NCI-H748 treated with DMSO at 0.1 percent for 48 hours (cell line): ENCODE measurements at regions not wholly inside any gene's neighbourhood (a gene's known extent, or its start where the extent isn't known, plus 50 kb on each side); places are given as distances from the start of the nearest gene placed in this dataset.

Source experiments
- DNase-seq: peaks from one replicate; lab custom pipeline; 2025; lab: John Stamatoyannopoulos, UW

GRCh38 chr5:74152625-74153254, 487.8 kb downstream of the ENC1 start:
- no peak for DNase-seq

- DNase-seq, result no peak
Measured at GRCh38 chr5:74152136-74152535, 488.4 kb downstream of the ENC1 start.

- DNase-seq, result no peak
Measured at GRCh38 chr5:74149395-74149794, 491.1 kb downstream of the ENC1 start.

- DNase-seq, result no peak
Measured at GRCh38 chr5:74148321-74148720, 492.2 kb downstream of the ENC1 start.

GRCh38 chr5:74146796-74147195, 493.7 kb downstream of the ENC1 start:
- DNase-seq, result no peak

GRCh38 chr5:74145951-74146350, 494.6 kb downstream of the ENC1 start:
- DNase-seq, result no peak

GRCh38 chr5:74143721-74144330, 496.7 kb downstream of the ENC1 start:
- no peak for DNase-seq

- DNase-seq, result no peak
Measured at GRCh38 chr5:74143151-74143550, 497.4 kb downstream of the ENC1 start.

GRCh38 chr5:74141053-74141452, 499.5 kb downstream of the ENC1 start:
- no peak for DNase-seq

- DNase-seq, result no peak
Measured at GRCh38 chr5:74140409-74140808, 500.1 kb downstream of the ENC1 start.

GRCh38 chr5:74139589-74139988, 500.9 kb downstream of the ENC1 start:
- no peak for DNase-seq

- no peak for DNase-seq
Measured at GRCh38 chr5:74138721-74139120, 501.8 kb downstream of the ENC1 start.

- DNase-seq, result no peak
Measured at GRCh38 chr5:74136276-74136825, 504.2 kb downstream of the ENC1 start.

GRCh38 chr5:74135033-74135432, 505.5 kb downstream of the ENC1 start:
- no peak for DNase-seq

GRCh38 chr5:74132485-74132884, 506.5 kb downstream of the ARHGEF28 start:
- no peak for DNase-seq

GRCh38 chr5:74131250-74131649, 505.3 kb downstream of the ARHGEF28 start:
- DNase-seq, result peak; percentile 94

- peak; percentile 99 for DNase-seq
Measured at GRCh38 chr5:74130155-74130897, 504.3 kb downstream of the ARHGEF28 start.

- peak; percentile 93 for DNase-seq
Measured at GRCh38 chr5:74127381-74128320, 501.7 kb downstream of the ARHGEF28 start.

GRCh38 chr5:74126294-74126693, 500.3 kb downstream of the ARHGEF28 start:
- peak; percentile 6 for DNase-seq

GRCh38 chr5:74124826-74125225, 498.8 kb downstream of the ARHGEF28 start:
- peak; percentile 71 for DNase-seq

GRCh38 chr5:74123929-74124328, 497.9 kb downstream of the ARHGEF28 start:
- no peak for DNase-seq
